ENCODE measurements at regions not wholly inside any gene's neighbourhood (a gene's known extent, or its start where the extent isn't known, plus 50 kb on each side); places are given as distances from the start of the nearest gene placed in this dataset.

- TF ChIP-seq, protein P1, sequence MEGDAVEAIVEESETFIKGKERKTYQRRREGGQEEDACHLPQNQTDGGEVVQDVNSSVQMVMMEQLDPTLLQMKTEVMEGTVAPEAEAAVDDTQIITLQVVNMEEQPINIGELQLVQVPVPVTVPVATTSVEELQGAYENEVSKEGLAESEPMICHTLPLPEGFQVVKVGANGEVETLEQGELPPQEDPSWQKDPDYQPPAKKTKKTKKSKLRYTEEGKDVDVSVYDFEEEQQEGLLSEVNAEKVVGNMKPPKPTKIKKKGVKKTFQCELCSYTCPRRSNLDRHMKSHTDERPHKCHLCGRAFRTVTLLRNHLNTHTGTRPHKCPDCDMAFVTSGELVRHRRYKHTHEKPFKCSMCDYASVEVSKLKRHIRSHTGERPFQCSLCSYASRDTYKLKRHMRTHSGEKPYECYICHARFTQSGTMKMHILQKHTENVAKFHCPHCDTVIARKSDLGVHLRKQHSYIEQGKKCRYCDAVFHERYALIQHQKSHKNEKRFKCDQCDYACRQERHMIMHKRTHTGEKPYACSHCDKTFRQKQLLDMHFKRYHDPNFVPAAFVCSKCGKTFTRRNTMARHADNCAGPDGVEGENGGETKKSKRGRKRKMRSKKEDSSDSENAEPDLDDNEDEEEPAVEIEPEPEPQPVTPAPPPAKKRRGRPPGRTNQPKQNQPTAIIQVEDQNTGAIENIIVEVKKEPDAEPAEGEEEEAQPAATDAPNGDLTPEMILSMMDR (IDR thresholded peaks at IDR 0.05; ENCODE audit: extremely low read depth in 1 of 2, insufficient read depth in 1 of 2, low read depth in 1 of 2, low read length in 2 of 2): no peak
- TF ChIP-seq POLR2AphosphoS5 (IDR thresholded peaks at IDR 0.05; ENCODE audit: insufficient read depth, low read depth, low read length): no peak
- TF ChIP-seq POLR2A (IDR thresholded peaks at IDR 0.05; ENCODE audit: low read depth, low read length): no peak
- TF ChIP-seq JUN (IDR thresholded peaks at IDR 0.05; ENCODE audit: borderline replicate concordance, insufficient read depth, insufficient read length, low read depth): no peak
- TF ChIP-seq GATA2 (IDR thresholded peaks at IDR 0.05; ENCODE audit: insufficient read depth, insufficient read length, low read depth, low read length): no peak
- no peak for TF ChIP-seq MYC (IDR thresholded peaks at IDR 0.05; ENCODE audit: low read depth, low read length)
- TF ChIP-seq EZH2 (IDR thresholded peaks at IDR 0.05; ENCODE audit: borderline replicate concordance, low read depth, low read length, severe bottlenecking): no peak
- no peak for TF ChIP-seq MAX (IDR thresholded peaks at IDR 0.05; ENCODE audit: insufficient read depth, insufficient read length)
- no peak for TF ChIP-seq FOS (IDR thresholded peaks at IDR 0.05; ENCODE audit: borderline replicate concordance, insufficient read depth, low read length)
Observed at GRCh38 chr12:5168148-5168547, 124.5 kb downstream of the KCNA5 start.

Data from endothelial cell of umbilical vein (primary cell).